DMS114 treated with DMSO at 0.1 percent for 48 hours (cell line): ENCODE measurements at regions not wholly inside any gene's neighbourhood (a gene's known extent, or its start where the extent isn't known, plus 50 kb on each side); places are given as distances from the start of the nearest gene placed in this dataset.

Source experiments
- DNase-seq: peaks from one replicate; lab custom pipeline; 2025; ENCODE audit not compliant: unreplicated experiment; lab: John Stamatoyannopoulos, UW

DNA sequence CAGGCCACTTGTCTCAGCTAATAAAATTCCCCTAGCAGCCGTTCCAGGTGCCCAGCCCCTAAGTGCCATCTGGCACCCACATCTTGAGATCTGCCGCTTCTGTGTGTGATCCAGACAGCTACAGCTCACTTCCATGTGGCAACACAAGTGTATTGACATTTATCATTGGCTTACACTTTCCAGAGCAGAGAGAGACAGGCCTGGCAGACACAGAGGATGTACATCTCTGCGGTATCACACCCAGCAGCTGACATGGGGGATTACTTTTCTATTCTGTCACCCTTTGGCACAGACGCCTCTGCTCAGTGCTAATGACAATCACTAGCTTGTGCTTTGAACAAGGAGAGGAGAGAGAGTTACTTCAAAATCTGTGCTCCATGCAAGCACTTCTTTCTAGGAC, 195.9 kb downstream of the KDR start:
- no peak for DNase-seq

DNA sequence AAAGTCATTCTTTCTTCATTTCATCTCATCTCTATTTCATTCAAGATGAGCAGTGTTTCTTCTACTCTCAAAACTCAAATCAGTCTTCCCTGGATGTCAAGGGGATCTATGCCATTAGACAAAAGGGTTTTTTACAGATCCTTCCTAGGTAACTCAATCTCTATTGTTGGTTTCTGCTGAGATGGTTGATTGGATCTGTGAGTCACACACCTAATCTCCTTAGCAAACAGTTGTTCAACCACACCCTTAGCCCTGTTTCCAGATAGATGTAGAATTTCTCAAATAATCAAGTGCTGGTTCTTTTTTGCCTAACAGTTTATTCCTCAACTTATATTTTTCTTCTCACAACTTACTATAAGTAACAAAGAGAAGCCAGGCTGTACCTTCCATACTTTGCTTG, 200.5 kb downstream of the KDR start:
- DNase-seq: no peak

DNA sequence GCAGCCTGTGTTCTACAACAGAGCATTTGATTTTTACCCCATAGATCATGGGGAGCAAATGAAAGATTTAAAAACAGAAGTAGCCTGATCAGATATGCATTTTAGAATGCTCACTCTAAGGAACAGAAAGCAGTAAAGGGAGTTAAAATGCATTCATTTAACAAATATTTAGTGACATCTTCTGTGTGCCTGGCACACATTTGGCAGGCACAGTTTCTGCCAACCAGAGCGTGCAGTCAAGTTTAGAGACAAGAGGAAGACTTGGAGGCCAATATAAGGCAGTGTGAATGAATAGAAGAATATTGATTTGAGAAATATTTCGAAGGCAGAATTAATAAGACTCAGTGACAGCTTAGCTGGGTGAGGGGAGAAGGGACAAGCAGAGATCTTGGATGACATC, 210.1 kb downstream of the KDR start:
- no peak for DNase-seq

DNA sequence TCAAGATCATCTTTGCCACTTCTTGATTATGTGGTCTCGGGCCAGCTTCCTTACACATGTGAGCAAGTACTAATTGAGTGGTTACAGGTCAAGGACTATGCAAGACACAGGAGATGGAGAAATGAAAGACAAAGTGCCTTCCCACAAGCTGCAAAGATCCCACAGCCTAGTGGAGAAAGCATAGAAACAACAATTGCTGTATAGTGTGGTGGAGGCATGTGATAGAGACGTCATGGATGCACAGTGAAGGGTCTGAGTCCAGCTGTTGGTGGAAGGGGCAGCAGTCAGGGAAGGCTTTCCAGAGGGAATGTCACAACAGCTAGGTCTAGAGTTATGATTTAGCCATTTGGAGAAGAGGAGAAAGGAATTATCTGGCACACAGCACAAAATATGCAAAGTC, 210.6 kb downstream of the KDR start:
- DNase-seq: no peak

DNA sequence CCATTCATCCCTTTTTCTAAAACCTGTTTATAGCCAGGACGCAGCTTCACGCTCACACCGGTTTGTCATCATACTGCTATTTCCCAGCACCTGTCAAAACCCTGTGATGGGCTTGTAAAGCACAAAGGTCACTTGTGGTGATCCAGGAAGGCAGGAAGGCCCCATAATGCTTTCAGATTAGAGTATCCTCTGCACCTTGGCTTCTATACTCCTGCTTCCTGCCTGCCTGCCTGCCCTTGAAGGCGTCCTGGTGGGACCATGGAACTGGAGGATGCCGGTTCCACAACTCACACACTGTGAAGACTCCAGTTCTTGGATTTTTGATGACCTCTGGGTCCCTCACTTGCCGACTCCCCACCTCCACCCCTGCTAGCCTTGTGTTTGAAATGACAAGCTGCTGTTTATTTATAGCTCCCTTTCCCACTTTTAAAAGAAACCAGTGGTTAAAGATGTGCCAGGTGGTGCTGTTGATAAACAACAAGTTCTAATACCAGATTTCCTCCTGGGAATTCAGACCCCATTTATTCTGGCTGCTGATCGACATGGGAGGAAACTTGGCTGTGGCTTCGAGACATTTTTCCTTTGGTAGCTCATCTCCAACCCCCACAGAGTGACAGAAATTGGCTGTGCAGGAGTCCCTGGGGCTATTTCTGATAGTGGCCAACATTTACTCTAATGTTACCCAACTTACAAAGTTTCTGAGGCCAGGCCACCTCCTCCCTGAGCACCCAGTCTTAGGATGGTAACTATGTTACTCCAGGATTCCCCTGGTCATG, 211.5 kb downstream of the KDR start:
- DNase-seq: no peak

DNA sequence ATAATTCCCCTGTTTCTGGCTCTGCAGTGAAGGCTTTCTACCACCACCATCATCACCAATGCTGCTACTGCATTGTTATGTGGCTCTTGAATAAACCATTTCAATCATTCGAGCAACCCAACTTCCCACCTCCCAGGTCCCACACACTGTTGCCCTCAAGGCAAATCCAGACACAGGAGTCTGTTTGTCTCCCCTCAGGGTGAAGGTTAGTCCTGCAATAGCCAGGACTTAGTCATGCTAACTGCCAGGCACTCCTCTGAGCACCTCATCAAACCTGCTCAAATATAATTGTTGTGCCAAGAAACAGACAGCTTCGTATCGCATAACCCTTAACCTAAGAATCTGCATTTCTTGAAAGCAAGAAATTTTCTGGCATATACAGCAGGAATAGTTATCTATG, 213.2 kb downstream of the KDR start:
- DNase-seq: no peak

DNA sequence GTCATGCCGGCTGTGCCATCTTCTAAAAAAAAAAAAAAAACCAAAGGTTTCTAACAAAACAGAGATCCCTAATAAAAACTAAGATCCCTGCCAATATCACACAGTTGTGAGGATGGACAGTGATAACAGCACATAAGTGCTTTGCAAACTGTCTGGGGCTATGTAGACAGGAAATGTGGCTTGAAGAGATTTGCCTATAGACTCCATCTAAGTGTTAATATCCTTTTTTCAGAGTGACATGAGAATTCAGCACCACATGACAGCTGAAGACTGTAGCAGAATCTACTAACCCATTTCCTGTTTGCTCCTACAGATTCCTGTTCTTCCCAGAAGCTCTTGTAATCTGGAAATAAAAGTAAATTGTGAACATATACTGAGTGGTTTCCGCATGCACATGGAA, 215.4 kb downstream of the KDR start:
- no peak for DNase-seq

DNA sequence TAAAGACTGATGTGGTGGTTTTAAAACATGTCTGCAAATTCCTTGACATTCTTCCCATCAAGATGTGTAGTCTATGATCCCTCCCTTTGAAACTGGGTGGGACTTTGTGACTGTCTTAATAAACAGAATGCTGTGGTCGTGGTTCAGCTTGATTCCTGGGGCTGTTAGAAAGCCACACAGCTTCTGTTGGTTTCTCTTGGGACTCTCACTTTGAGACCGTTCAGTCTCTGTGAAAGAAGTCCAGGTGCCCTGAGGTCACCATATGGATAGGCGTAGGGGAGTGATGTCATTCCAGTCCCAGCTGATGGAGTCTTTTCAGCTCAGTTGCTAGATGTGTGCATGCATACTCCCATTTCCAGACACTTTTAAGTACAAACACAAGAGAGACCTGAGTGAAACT, 216.6 kb downstream of the KDR start:
- no peak for DNase-seq

DNA sequence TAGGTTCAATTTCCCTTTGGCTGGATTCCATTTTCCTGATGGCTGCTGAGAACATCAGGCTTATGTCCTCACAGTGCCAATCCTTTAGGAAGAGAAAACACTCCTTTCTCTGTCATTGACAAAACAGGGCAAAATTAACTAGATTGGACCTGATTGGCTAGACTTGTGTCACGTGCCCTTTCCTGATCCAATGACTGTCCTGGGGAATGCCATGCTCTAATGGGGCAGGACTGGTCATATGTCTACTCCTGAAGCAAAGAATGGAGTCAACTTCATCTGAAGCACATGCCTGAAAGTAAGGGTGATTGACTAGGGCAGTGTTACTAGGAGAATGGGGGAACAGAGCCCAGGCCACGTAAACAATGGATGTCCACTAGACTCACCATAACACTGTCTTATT, 220.4 kb downstream of the KDR start:
- DNase-seq: no peak

DNA sequence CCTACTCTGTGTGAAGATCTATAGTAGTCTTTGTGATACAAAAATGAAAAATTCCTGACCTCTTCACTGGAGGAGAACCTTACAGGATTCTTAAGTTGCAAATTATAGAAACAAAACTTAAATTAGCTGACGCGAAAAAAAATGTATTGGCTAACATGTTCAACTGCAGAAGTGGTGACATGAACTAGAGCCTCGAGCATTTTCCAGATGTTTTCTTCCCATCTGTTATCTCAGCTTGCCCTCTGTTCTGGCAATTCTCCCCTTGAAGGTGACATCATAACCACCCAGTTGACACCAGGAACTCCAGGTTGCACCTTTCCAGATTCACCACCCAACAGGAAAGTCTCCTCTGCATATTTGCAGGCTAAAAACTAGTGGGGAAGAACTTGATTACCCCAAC, 222.4 kb downstream of the KDR start:
- no peak for DNase-seq

DNA sequence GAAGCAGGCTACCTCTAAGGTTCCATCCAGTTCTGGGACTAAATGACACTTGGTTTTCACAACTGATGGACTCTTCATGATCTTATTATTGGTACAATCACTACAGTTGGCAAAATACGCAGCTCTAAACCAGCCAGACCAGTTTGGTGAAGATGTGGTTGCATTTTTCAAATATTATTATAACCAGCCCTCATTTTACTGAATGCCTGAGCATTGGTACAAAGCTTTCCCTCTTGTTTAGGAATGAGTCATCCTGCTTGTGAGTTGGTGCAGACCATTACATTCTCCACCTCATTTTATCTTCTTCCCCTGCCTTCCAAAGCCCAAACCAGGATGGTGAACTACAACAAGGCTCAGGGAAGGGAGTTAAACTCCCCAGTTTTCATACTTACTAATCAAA, 223.1 kb downstream of the KDR start:
- DNase-seq: no peak

DNA sequence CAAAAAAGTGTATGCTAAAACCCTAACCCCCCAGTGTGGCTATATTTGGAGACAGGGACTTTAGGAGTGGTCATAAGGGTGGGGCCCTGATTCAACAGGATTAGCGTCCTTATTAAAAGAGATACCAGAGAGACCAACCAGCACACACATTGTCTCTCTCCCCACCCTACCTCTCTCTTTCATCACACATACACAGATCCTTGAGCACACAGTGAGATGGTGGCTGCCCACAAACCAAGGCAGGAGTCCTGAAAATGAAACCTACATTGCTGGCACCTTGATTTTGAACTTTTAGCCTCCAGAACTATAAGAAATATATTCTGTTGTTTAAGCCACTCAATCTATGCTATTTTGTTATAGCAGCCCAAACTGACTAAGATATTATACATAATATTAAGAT, 224.2 kb downstream of the KDR start:
- DNase-seq: no peak

DNA sequence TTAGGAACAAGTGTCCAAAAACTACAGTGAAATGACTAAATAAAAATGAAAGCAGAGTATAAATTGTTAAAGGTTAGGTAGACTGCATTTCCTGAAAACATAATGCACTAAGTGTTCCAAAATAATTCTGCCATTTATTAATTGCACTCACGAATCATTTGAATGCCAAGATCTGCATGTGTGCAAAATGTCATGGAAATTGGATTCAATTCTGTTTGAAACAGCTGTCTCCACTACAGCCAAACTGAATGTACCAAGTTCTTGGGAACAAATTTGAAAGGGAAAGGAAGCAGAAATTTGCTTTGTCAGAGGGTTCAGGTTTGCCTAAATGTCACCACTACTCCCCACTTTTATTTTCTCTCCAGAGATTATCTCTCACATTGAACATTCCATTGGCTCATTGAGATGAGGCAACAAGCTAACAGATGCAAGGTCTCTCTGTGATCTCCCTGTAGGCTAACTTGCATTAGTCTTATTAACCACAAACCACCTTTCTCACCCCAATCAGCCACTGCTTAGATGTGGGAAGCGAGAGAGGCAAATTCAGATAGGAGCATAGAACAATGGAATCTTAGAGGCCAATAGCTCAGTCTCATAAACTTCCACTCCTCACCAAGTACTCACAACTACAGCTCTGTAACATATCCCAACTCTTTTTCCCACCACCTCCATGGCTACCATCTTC, 226.6 kb downstream of the KDR start:
- no peak for DNase-seq

DNA sequence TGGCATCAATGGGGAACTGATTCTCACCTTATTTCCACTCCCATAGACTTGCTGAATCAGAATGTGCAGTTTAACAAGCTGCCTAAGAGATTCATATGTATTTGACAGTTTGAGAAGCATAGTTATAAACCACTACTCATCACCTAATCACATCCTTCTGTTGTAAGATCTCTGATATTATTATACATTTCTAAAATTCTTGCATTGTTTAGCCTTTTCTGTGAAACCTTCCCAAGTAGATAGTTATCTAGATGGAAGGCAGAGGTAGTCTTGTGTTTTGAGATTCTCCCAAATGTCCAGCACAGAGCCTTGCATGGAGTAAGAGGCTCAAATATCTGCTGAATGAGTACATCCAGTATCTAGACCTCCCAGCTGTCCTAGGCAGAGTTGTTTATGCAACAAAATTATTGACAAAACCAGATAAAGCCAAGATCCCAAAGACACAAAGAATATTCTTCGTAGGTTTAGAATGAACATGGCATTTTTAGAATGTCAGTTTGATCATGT, 227.3 kb downstream of the KDR start:
- DNase-seq: no peak

DNA sequence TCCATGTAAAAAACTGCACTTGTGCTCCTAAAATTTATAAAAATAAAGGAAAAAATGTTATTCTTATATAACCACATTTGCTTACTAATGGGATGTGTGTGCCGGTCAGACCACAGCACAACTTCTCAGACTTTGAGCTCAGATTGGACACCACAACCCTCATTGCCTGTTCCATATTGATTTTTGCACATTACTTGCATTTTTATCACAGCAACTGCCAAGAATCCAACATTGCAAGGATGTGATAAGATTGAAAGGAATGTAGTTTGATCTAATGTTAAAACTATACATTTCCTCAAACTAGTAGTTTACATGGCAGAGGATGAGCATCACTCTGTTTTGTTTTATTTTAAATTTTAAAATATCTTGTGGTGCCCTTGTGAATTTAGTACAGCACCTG, 227.8 kb downstream of the KDR start:
- DNase-seq: no peak

DNA sequence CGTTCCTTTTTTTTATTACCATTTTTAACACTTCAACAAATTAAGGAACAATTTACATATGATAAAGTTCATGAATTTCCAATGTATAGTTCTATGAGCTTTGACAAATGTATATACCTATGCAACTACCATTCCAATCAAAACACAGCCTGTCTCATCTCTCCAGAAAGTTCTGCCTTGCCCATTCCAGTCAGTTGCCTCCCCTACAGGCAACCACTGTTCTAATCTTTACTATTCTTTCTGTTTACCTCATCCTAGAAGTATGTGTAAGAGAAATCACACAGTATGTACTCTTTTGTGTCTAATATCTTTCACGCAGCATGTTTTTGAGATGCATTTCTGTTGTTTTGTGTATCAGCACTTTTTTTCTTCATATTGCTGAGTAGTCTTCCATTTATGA, 224.9 kb downstream of the KIT start:
- no peak for DNase-seq

DNA sequence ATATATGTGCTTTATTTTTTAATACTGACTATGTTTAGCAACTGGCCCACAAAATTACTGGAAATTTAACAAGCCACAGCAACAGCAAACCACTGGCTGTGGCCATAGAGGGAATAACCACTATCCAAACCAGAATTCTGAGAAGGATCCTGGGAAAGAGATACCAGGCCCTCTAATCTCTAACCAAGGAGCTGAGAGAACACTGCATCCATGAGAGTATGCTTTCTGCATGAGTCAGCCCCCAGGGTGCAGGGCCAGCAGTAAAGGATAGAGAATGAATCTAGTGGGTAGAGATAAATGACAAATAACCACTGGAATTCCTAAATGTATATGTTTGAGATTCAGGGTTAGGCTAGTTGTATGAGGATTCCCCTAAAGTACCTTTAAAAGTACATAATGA, 221.8 kb downstream of the KIT start:
- no peak for DNase-seq

DNA sequence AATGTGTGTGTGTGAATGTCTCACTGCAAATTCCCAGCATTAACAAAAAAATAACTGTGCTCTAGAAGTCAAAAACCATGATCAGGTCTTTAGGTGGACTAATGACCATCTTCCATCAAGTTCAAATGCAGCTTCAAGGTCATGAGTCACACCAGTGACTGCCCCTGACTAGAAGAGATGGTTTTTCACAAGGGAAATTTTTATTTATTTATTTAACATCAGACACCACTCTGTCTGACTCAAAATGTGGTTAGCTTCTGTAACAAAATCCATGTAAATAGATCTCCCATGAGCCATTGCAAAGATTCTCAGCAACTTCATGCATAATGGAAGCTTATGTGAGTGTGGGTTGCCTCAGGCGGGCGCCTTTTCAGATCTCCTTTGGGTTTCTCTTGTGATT, 219.2 kb downstream of the KIT start:
- no peak for DNase-seq

DNA sequence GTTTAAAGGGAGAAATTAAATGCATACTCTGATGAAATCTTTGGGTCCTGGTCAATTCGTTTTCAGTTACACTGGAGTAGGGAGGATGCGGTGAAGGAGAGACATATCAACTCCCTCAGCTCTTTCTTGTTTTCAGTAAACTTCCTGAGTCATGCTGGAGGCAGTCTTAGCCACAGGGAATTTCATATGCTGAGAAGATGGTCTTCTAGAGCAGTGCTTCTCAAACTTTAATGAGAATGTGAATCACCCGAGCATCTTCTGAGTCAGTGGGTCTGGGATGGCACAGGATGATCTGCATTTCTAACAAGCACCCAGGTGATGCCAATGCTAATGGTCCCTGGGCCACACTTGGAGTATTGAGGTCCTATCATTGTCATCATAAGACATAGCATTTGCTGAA, 214.5 kb downstream of the KIT start:
- DNase-seq: no peak

DNA sequence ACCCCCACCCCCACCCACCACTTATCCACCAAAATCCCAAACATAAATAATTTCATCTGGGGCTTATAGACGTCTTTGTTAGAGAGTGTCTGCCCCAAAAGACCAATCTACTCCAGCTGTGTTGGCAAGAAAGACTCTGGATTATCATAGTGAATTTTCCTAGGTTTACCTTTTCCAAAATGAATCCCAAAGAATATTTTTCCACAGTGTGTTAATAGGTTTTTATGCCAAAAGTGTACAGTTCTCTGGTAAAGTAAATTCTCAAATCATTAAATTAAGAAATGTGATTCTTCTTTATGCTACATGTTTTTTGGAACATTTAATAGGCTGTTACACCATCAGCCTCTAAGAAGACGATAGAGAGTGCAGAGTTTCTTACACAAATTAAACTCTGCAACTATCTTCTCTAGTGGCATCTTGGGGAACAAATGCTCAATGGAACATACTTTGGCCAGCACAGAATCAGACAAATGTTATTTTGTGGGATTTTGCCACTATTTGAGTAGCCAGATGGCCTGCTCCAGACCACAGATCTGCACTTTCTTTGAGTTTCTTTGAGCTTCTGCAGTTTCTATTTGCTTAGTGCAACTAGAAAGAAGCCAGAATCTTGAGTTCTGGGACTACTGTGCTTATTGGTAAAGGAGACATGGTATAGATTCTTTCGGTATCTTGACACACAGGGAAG, 206.0 kb downstream of the KIT start:
- no peak for DNase-seq

DNA sequence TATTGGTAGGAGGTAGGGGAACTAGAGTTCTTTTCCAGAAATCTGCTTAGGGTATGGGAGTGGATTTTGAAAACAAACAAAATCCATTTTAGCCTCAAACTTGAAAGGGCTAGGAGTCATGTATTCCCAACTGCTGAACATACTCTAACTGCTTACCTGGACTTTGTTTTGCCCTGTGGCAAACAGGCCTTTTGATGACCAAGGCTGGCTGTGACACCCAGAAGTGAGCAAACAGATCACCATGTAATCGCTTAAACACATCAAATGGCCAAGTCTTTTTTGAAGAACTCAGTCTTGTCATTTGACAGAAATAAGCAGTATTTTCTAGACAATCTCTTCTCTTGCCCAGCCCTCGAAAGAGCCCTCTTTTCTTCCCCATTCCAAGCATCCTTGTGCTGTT, 203.4 kb downstream of the KIT start:
- DNase-seq: no peak

DNA sequence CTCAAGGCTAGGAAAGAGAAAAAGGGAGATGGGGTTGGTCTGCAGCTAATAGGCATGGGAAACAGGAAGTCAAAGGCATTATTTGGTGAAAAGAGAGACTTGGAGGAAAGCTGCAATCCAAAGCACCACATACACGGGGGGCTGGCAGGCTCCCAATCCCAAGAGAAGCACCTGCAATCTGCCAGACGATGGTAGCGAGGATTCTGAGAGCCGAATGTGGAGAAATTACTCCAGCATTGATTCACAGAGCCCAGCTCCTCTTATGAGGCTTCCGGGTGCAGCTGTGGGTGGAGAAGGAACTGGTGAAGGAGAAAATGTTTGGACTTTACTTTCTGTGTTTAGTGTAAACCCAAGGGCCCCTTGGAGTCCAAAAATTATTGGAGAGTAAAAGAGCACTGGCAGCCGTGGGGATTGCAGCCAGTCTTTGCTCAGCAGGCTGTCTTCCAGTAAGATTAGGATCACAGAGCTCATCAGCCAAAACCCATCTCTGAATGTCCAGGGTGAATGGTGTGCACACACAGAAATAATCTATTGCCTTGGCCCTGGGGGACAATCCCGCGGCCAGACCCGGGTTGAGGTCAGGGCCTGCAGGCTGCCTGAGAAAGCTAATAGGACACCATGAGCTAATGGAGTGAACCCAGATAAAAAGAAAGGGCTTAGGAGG, 197.6 kb downstream of the KIT start:
- DNase-seq: no peak
